ENCODE measurements at regions not wholly inside any gene's neighbourhood (a gene's known extent, or its start where the extent isn't known, plus 50 kb on each side); places are given as distances from the start of the nearest gene placed in this dataset.

DNA sequence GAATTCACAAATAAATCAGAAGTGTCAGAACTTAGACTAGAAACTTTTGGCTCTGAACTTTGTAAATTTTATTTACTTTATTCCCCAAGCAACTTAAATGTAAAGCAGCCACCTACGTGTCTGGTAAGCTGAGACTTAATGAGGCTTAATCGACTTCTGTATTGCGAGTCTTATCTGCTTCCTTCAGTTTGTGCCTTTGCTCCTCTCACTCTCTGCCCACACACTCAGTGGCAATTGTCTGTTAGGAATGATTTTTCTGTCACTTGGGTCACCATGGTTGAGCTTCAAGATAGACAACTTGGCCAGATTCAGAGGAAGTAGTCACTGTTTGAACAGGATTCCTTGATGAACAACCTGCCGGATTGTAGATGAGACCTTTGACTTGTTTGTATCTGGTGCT, 691.4 kb upstream of the FSHR start:
- TF ChIP-seq CTCF (IDR thresholded peaks at IDR 0.05; ENCODE audit: low read length) (no peak), EZH2 (IDR thresholded peaks at IDR 0.05; ENCODE audit: borderline replicate concordance, low read length) (no peak)

Data from OCI-LY1 (cell line).